Adrenal gland (tissue), 9 donors: ENCODE measurements at regions not wholly inside any gene's neighbourhood (a gene's known extent, or its start where the extent isn't known, plus 50 kb on each side); places are given as distances from the start of the nearest gene placed in this dataset.

Experiments used
- DNase-seq, 7 donors: peaks; one replicate each; pipeline ENCODE4 v3.0.0-alpha.2; 2019 to 2020
- H3K27ac ChIP-seq, 5 donors: fragments of 200-600 bp; sonication (generic) in 4 of 5; 1 replicate in 3 of 5; 2 replicates in 2 of 5; pipeline versions ENCODE4 v1.5.1 to v1.8.0; 2016 to 2020; ENCODE audit warnings: mild to moderate bottlenecking in 1 of 5
- H3K27me3 ChIP-seq: fragments of 200-600 bp; 2 replicates; pipeline ENCODE4 v1.8.0; 2021
- H3K36me3 ChIP-seq, 2 donors: fragments of 200-600 bp; replicated peaks in 1 of 2; 1 replicate in 1 of 2; 2 replicates in 1 of 2; pipeline versions ENCODE4 v1.5.1 to v1.8.0; 2018 to 2022
- H3K4me1 ChIP-seq, 2 donors: fragments of 200-600 bp; replicated peaks in 1 of 2; 1 replicate in 1 of 2; 2 replicates in 1 of 2; pipeline versions ENCODE4 v1.5.1 to v1.8.0; 2018 to 2021
- H3K4me3 ChIP-seq, 4 donors: fragments of 200-600 bp; sonication (generic) in 3 of 4; one replicate each; pipeline ENCODE4 v1.5.1; 2016 to 2018
- H3K9me3 ChIP-seq, 3 donors: fragments of 200-600 bp; sonication (generic) in 1 of 3; replicated peaks in 1 of 3; 1 replicate in 2 of 3; 2 replicates in 1 of 3; pipeline versions ENCODE4 v1.5.1 to v1.8.0; 2016 to 2021
- CTCF ChIP-seq, 6 experiments: fragments of 450-650 bp in 4 of 6; fragments of 200-600 bp in 2 of 6; sonication (generic) in 1 of 6; IDR thresholded peaks; 1 replicate in 5 of 6; 2 replicates in 1 of 6; pipeline versions ENCODE4 v1.5.1 to v1.8.0; 2016 to 2021; ENCODE audit warnings: antibody characterized with exemption in 6 of 6, mild to moderate bottlenecking in 2 of 6, moderate library complexity in 1 of 6
- POLR2A ChIP-seq, 2 donors: fragments of 450-650 bp; IDR thresholded peaks; one replicate each; pipeline ENCODE4 v1.6.1; 2017; ENCODE audit warnings: antibody characterized with exemption in 2 of 2, mild to moderate bottlenecking in 2 of 2, moderate library complexity in 1 of 2
- WGBS, 4 donors: extraction: QIAGEN DNeasy Blood & Tissue Kit in 2 of 4; methylation state at CpG; one replicate each; pipeline versions ENCODE4 v1.1.5 to v1.1.7; 2013 to 2017; 5-methylcytosine and 5-hydroxymethylcytosine counted together
- intact Hi-C, 2 donors: fragments of 100-400 bp; cut with DNase I; formaldehyde crosslinking; loops; one replicate each; pipeline versions ENCODE4 v1.14.1 to v1.15.0; 2022 to 2023
- donor health status: healthy with polysubstance abuse.
- donor health status: Bipolar disorder and iron deficiency.
- donor health status: DM: yes; HTN: yes; CAD: no.
- donor health status: DM: no; HTN: no; CAD: no.
- donor health status: DM: no; HTN: no; CAD: no.

GRCh38 chr2:116490511-116491145 lies 1323.9 kb upstream of the DDX18 start:
- no peaks in the 10 kb centered on the region for H3K4me1 ChIP-seq
- intact Hi-C loops, result no loop called here
- no peaks in the 10 kb centered on the region for H3K9me3 ChIP-seq
- WGBS, 4 donors, result 78 to 81% (median 80%) methylated on average over 9 of the region's 9 CpGs
- no peak overlapping the region for H3K4me3 ChIP-seq
- H3K27me3 ChIP-seq, result no peaks in the 10 kb centered on the region
- H3K36me3 ChIP-seq, result no peaks in the 10 kb centered on the region
- no peak overlapping the region for H3K27ac ChIP-seq
- TF ChIP-seq POLR2A (IDR thresholded peaks at IDR 0.05) (no peak), CTCF (IDR thresholded peaks at IDR 0.05) (no peak)
- no peak for DNase-seq

- H3K9me3 ChIP-seq, result no peaks in the 10 kb centered on the region
- no peak overlapping the region for H3K4me3 ChIP-seq
- no peaks in the 10 kb centered on the region for H3K36me3 ChIP-seq
- intact Hi-C loops, result no loop called here
- H3K27ac ChIP-seq, result no peak overlapping the region
- WGBS, 4 donors, result 78 to 86% (median 81%) methylated on average over 11 of the region's 11 CpGs
- TF ChIP-seq CTCF (IDR thresholded peaks at IDR 0.05) (no peak), POLR2A (IDR thresholded peaks at IDR 0.05) (no peak)
- H3K27me3 ChIP-seq, result no peaks in the 10 kb centered on the region
- DNase-seq, result no peak
- no peaks in the 10 kb centered on the region for H3K4me1 ChIP-seq
These were observed 1323.2 kb upstream of the DDX18 start for GRCh38 chr2:116491292-116491691.

- Histone ChIP-seq H3K4me3 (no peak overlapping the region), H3K9me3 (no peaks in the 10 kb centered on the region), H3K4me1 (no peaks in the 10 kb centered on the region), H3K36me3 (no peaks in the 10 kb centered on the region), H3K27me3 (no peaks in the 10 kb centered on the region), H3K27ac (no peak overlapping the region)
- no peak for DNase-seq
- intact Hi-C loops, result no loop called here
- TF ChIP-seq CTCF (IDR thresholded peaks at IDR 0.05), result no peak
- no peak for TF ChIP-seq POLR2A (IDR thresholded peaks at IDR 0.05)
- WGBS, 4 donors, result 33 to 48% (median 46%) methylated on average over 5 of the region's 5 CpGs
These were observed 1315.1 kb upstream of the DDX18 start for GRCh38 chr2:116499389-116499788.

DNA sequence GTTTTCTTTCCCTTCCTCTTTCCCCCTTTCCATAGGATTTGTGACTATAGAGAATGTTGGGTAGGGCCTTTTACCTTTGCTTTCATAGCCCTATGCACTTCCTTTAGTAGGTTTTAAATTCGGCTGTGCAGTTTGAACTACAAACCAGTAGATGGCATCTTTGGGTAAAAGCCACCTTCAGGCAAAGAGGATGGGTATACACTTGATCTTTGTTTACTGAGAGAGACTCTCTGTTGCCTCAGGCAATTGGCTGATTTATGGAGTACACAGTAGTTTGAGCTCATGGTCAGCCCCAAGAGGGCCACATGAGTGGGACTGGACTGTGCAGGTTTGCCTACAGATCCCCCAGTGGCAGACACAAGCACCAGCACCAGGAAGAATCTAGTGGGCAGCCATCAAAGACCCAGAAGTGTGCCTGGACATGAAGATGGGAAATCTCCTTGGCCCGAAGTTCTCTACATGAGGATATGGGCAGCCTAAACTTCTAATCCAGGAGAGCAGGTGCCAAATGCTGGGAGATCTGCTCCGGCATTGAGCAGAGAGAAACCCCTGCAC lies 1304.3 kb upstream of the DDX18 start:
- WGBS, 4 donors, result 40 to 69% (median 54%) methylated on average over 2 to 3 of the region's 3 CpGs
- H3K4me3 ChIP-seq, result no peak overlapping the region
- DNase-seq, result no peak
- TF ChIP-seq POLR2A (IDR thresholded peaks at IDR 0.05) (no peak), CTCF (IDR thresholded peaks at IDR 0.05) (peak in 3 of 6 experiments; percentile 15 to 27 (median 20))
- no peaks in the 10 kb centered on the region for H3K27me3 ChIP-seq
- no peak overlapping the region for H3K27ac ChIP-seq
- no peaks in the 10 kb centered on the region for H3K36me3 ChIP-seq
- H3K9me3 ChIP-seq, result peaks cover 0 to 3% (median 0%) of the 10 kb centered on the region in 3 donors
- H3K4me1 ChIP-seq, result no peaks in the 10 kb centered on the region
- intact Hi-C loops, result no loop called here
